ENCODE measurements at regions not wholly inside any gene's neighbourhood (a gene's known extent, or its start where the extent isn't known, plus 50 kb on each side); places are given as distances from the start of the nearest gene placed in this dataset.
"Not testable (repeated sequence)": the region's sequence is repeated elsewhere in the genome, so short reads cannot be mapped to it uniquely, and the experiment has no call there.

DNA sequence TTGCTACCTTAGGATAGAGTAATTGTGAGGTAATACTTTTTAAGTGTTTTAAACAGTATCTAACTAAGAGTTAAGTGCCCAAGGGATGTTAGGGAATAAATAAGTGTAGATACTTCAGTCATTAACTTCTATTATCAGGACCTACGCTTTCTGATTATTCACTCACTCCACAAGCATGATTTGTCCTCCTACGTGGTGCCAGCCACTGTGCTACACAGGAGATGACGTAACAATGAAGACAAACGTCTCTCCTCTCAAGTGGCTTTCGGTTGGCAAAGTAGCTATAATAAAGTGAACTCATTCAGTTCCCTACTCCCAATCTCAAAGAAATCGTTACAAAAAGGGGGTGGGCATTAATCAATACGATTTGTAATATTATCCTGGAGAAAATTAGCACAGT, 100.9 kb upstream of the SETBP1 start:
- no peak for DNase-seq
- Histone ChIP-seq H3K4me2 (replicated peaks; ENCODE audit: low read depth, low read length, poor library complexity, severe bottlenecking) (no peak overlapping the region), H3K79me2 (ENCODE audit: control insufficient read depth, insufficient read depth, low read length) (no peaks in the 10 kb centered on the region), H3K9ac (ENCODE audit: low read length) (no peak overlapping the region), H3K27me3 (replicated peaks in 1 of 4; ENCODE audit: control extremely low read depth in 1 of 4, control insufficient read depth in 3 of 4, insufficient read depth in 4 of 4, low read length in 3 of 4) (no peaks in the 10 kb centered on the region), H3K4me1 (ENCODE audit: control insufficient read depth in 2 of 2, insufficient read depth in 2 of 2, low read length in 2 of 2) (peaks cover 3 to 4% of the 10 kb centered on the region in 2 donors), H2AFZ (ENCODE audit: insufficient read depth, low read depth, low read length, poor library complexity, severe bottlenecking) (no peak overlapping the region), H3K27ac (ENCODE audit: low read length in 2 of 2) (no peak overlapping the region), H3K36me3 (replicated peaks in 1 of 2; ENCODE audit: control extremely low read depth in 1 of 2, control insufficient read depth in 1 of 2, extremely low read depth in 1 of 2, insufficient read depth in 2 of 2, low read length in 1 of 2) (no peaks in the 10 kb centered on the region), H3K4me3 (ENCODE audit: control extremely low read depth in 1 of 5, extremely low read depth in 1 of 5, insufficient read depth in 1 of 5, low read depth in 2 of 5, low read length in 4 of 5) (no peak overlapping the region), H4K20me1 (ENCODE audit: control insufficient read depth, insufficient read depth, low read length, poor library complexity, severe bottlenecking) (no peaks in the 10 kb centered on the region), H3K9me3 (ENCODE audit: control extremely low read depth in 1 of 3, control insufficient read depth in 2 of 3, insufficient read depth in 1 of 3, low read length in 2 of 3) (no peaks in the 10 kb centered on the region)
- no peaks in the 10 kb centered on the region for H3K27me3 Mint-ChIP-seq
- H3K4me3 Mint-ChIP-seq, result no peak overlapping the region
- ChIA-PET POLR2A (no interaction called here), CTCF (interaction anchor here (1.0 to 3.5 kb wide), 4 partner anchors 9 to 633 kb away, joined by 3 to 15 read pairs (median 6); no protein-coding TSS in a partner anchor)
- H3K9me3 Mint-ChIP-seq (ENCODE audit: insufficient read depth), result no peaks in the 10 kb centered on the region
- intact Hi-C loops (cut with micrococcal nuclease), result loop anchor here (1.0 kb wide), 1 partner anchor 633 kb away; no protein-coding TSS in a partner anchor
- H3K27ac Mint-ChIP-seq, result no peak overlapping the region
- peaks cover 20% of the 10 kb centered on the region for H3K4me1 Mint-ChIP-seq
- 75% methylated on average over 4 of the region's 7 CpGs for WGBS (ENCODE audit: insufficient coverage)
- no peak for ATAC-seq (ENCODE audit: low read depth)
- TF ChIP-seq, protein P1, sequence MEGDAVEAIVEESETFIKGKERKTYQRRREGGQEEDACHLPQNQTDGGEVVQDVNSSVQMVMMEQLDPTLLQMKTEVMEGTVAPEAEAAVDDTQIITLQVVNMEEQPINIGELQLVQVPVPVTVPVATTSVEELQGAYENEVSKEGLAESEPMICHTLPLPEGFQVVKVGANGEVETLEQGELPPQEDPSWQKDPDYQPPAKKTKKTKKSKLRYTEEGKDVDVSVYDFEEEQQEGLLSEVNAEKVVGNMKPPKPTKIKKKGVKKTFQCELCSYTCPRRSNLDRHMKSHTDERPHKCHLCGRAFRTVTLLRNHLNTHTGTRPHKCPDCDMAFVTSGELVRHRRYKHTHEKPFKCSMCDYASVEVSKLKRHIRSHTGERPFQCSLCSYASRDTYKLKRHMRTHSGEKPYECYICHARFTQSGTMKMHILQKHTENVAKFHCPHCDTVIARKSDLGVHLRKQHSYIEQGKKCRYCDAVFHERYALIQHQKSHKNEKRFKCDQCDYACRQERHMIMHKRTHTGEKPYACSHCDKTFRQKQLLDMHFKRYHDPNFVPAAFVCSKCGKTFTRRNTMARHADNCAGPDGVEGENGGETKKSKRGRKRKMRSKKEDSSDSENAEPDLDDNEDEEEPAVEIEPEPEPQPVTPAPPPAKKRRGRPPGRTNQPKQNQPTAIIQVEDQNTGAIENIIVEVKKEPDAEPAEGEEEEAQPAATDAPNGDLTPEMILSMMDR (IDR thresholded peaks at IDR 0.05), result no peak
- no peak for TF ChIP-seq EZH2 (IDR thresholded peaks at IDR 0.05; ENCODE audit: borderline replicate concordance, insufficient read depth, low read depth, low read length, poor library complexity, severe bottlenecking)

DNA sequence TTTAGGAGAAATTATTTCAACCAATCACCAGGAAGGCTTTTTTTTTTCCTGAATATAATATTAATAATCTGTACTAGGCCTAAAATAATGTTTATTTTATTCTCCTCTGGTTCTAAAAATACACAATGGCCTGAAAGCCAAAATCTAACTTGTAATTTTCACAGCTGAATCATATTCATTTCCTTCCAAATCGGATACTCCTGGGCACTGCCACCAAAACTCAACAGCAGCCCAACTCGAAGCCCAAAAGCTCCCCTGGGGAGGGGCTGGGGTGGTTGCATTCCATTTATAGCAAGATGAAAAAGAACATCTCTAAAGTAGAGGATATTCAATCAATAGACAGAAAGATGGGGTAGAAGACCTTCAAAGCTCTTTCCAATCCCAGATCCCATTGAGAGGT, 100.5 kb upstream of the SETBP1 start:
- H2AFZ ChIP-seq (ENCODE audit: insufficient read depth, low read depth, low read length, poor library complexity, severe bottlenecking), result no peak overlapping the region
- TF ChIP-seq EZH2 (IDR thresholded peaks at IDR 0.05; ENCODE audit: borderline replicate concordance, insufficient read depth, low read depth, low read length, poor library complexity, severe bottlenecking), result no peak
- TF ChIP-seq, protein P1 (IDR thresholded peaks at IDR 0.05), result no peak
- no peak overlapping the region for H3K27ac Mint-ChIP-seq
- H3K9me3 ChIP-seq (ENCODE audit: control extremely low read depth in 1 of 3, control insufficient read depth in 2 of 3, insufficient read depth in 1 of 3, low read length in 2 of 3), result no peaks in the 10 kb centered on the region
- H3K9me3 Mint-ChIP-seq (ENCODE audit: insufficient read depth), result no peaks in the 10 kb centered on the region
- ChIA-PET POLR2A (no interaction called here), CTCF (interaction anchor here (1.8 to 3.5 kb wide), 2 partner anchors 9 to 632 kb away, joined by 8 to 15 read pairs; no protein-coding TSS in a partner anchor)
- no peaks in the 10 kb centered on the region for H3K27me3 Mint-ChIP-seq
- no peak overlapping the region for H3K27ac ChIP-seq (ENCODE audit: low read length in 2 of 2)
- no CpG with 5 or more reads among the region's 2 CpGs for WGBS (ENCODE audit: insufficient coverage)
- H4K20me1 ChIP-seq (ENCODE audit: control insufficient read depth, insufficient read depth, low read length, poor library complexity, severe bottlenecking), result no peaks in the 10 kb centered on the region
- no peak overlapping the region for H3K9ac ChIP-seq (ENCODE audit: low read length)
- ATAC-seq (ENCODE audit: low read depth) (no peak), DNase-seq (no peak)
- intact Hi-C loops (cut with micrococcal nuclease), result no loop called here
- H3K27me3 ChIP-seq (replicated peaks in 1 of 4; ENCODE audit: control extremely low read depth in 1 of 4, control insufficient read depth in 3 of 4, insufficient read depth in 4 of 4, low read length in 3 of 4), result no peaks in the 10 kb centered on the region
- H3K4me2 ChIP-seq (replicated peaks; ENCODE audit: low read depth, low read length, poor library complexity, severe bottlenecking), result no peak overlapping the region
- peaks cover 20% of the 10 kb centered on the region for H3K4me1 Mint-ChIP-seq
- peaks cover 3 to 4% of the 10 kb centered on the region in 2 donors for H3K4me1 ChIP-seq (ENCODE audit: control insufficient read depth in 2 of 2, insufficient read depth in 2 of 2, low read length in 2 of 2)
- no peak overlapping the region for H3K4me3 ChIP-seq (ENCODE audit: control extremely low read depth in 1 of 5, extremely low read depth in 1 of 5, insufficient read depth in 1 of 5, low read depth in 2 of 5, low read length in 4 of 5)
- no peaks in the 10 kb centered on the region for H3K79me2 ChIP-seq (ENCODE audit: control insufficient read depth, insufficient read depth, low read length)
- H3K4me3 Mint-ChIP-seq, result no peak overlapping the region
- no peaks in the 10 kb centered on the region for H3K36me3 ChIP-seq (replicated peaks in 1 of 2; ENCODE audit: control extremely low read depth in 1 of 2, control insufficient read depth in 1 of 2, extremely low read depth in 1 of 2, insufficient read depth in 2 of 2, low read length in 1 of 2)

DNA sequence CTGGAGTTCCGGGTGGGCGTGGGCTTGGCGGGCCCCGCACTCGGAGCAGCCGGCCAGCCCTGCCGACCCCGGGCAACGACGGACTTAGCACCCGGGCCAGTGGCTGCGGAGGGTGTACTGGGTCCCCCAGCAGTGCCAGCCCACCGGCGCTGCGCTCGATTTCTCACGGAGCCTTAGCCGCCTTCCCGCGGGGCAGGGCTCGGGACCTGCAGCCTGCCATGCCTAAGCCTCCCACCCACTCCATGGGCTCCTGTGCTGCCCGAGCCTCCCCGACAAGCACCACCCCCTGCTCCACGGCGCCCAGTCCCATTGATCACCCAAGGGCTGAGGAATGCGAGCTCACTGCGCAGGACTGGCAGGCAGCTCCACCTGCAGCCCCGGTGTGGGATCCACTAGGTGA, 99.9 kb upstream of the SETBP1 start:
- H3K4me2 ChIP-seq (replicated peaks; ENCODE audit: low read depth, low read length, poor library complexity, severe bottlenecking); H3K4me3 Mint-ChIP-seq; H2AFZ ChIP-seq (ENCODE audit: insufficient read depth, low read depth, low read length, poor library complexity, severe bottlenecking); POLR2A ChIA-PET; H3K27me3 ChIP-seq (replicated peaks in 1 of 4; ENCODE audit: control extremely low read depth in 1 of 4, control insufficient read depth in 3 of 4, insufficient read depth in 4 of 4, low read length in 3 of 4); H3K9me3 ChIP-seq (ENCODE audit: control extremely low read depth in 1 of 3, control insufficient read depth in 2 of 3, insufficient read depth in 1 of 3, low read length in 2 of 3); H4K20me1 ChIP-seq (ENCODE audit: control insufficient read depth, insufficient read depth, low read length, poor library complexity, severe bottlenecking); H3K36me3 ChIP-seq (replicated peaks in 1 of 2; ENCODE audit: control extremely low read depth in 1 of 2, control insufficient read depth in 1 of 2, extremely low read depth in 1 of 2, insufficient read depth in 2 of 2, low read length in 1 of 2); H3K4me1 ChIP-seq (ENCODE audit: control insufficient read depth in 2 of 2, insufficient read depth in 2 of 2, low read length in 2 of 2); H3K9ac ChIP-seq (ENCODE audit: low read length); ATAC-seq (ENCODE audit: low read depth); DNase-seq; H3K27ac Mint-ChIP-seq; H3K9me3 Mint-ChIP-seq (ENCODE audit: insufficient read depth); intact Hi-C loops (cut with micrococcal nuclease); H3K79me2 ChIP-seq (ENCODE audit: control insufficient read depth, insufficient read depth, low read length); H3K27me3 Mint-ChIP-seq; H3K27ac ChIP-seq (ENCODE audit: low read length in 2 of 2); H3K4me3 ChIP-seq (ENCODE audit: control extremely low read depth in 1 of 5, extremely low read depth in 1 of 5, insufficient read depth in 1 of 5, low read depth in 2 of 5, low read length in 4 of 5): not testable (repeated sequence)
- H3K4me1 Mint-ChIP-seq, result peaks cover 20% of the 10 kb centered on the region
- WGBS (ENCODE audit: insufficient coverage), result over 99% methylated on average over 20 of the region's 28 CpGs
- CTCF ChIA-PET, result interaction anchor here (3.5 kb wide), 1 partner anchor 632 kb away, joined by 15 read pairs; no protein-coding TSS in a partner anchor

Measured in B cell (primary cell).